RWPE2 (cell line): ENCODE measurements at regions not wholly inside any gene's neighbourhood (a gene's known extent, or its start where the extent isn't known, plus 50 kb on each side); places are given as distances from the start of the nearest gene placed in this dataset.

Experiments used
- ATAC-seq: fragments of 200-7000 bp; cut with Tn5 transposase; 3 replicates; pipeline ENCODE4 v1.9.1; 2021; ENCODE audit warnings: low read depth
- DNase-seq: peaks from one replicate; pipeline ENCODE4 v3.0.0-alpha.2; 2020; ENCODE audit warnings: low spot score
- H3K27ac ChIP-seq: fragments of 450-650 bp; 2 replicates; pipeline ENCODE4 v1.5.1; 2017; ENCODE audit warnings: mild to moderate bottlenecking; ENCODE audit not compliant: poor library complexity, severe bottlenecking
- H3K27me3 ChIP-seq: fragments of 250-450 bp; sonication (Bioruptor Pico); 2 replicates; pipeline ENCODE4 v1.5.1; 2021; ENCODE audit warnings: mild to moderate bottlenecking, moderate library complexity; ENCODE audit not compliant: insufficient read depth, poor library complexity, severe bottlenecking
- H3K36me3 ChIP-seq: fragments of 250-450 bp; sonication (Bioruptor Pico); 2 replicates; pipeline ENCODE4 v1.5.1; 2020; ENCODE audit warnings: low read depth, mild to moderate bottlenecking, moderate library complexity
- H3K4me1 ChIP-seq: fragments of 250-450 bp; sonication (Bioruptor Pico); 2 replicates; pipeline ENCODE4 v1.5.1; 2021; ENCODE audit warnings: mild to moderate bottlenecking, moderate library complexity; ENCODE audit not compliant: insufficient read depth, poor library complexity, severe bottlenecking
- H3K4me3 ChIP-seq: fragments of 250-450 bp; sonication (Bioruptor Pico); 2 replicates; pipeline ENCODE4 v1.5.1; 2021; ENCODE audit warnings: mild to moderate bottlenecking, moderate library complexity; ENCODE audit not compliant: severe bottlenecking
- H3K9me3 ChIP-seq: fragments of 250-450 bp; sonication (Bioruptor Pico); 2 replicates; pipeline ENCODE4 v1.5.1; 2021; ENCODE audit warnings: mild to moderate bottlenecking, moderate library complexity; ENCODE audit not compliant: severe bottlenecking
- CTCF ChIP-seq: fragments of 450-650 bp; IDR thresholded peaks from one replicate; pipeline ENCODE4 v1.5.1; 2017; ENCODE audit warnings: mild to moderate bottlenecking, moderate library complexity; ENCODE audit not compliant: poor library complexity, severe bottlenecking

- no peaks in the 10 kb centered on the region for H3K27me3 ChIP-seq
- H3K9me3 ChIP-seq, result no peaks in the 10 kb centered on the region
- no peak overlapping the region for H3K4me3 ChIP-seq
- H3K36me3 ChIP-seq, result no peaks in the 10 kb centered on the region
- no peak for DNase-seq
- ATAC-seq, result no peak
- TF ChIP-seq CTCF, result no peak
- H3K4me1 ChIP-seq, result no peaks in the 10 kb centered on the region
- no peak overlapping the region for H3K27ac ChIP-seq
Measured at GRCh38 chr4:189765736-189766135, 174.9 kb upstream of the FRG1 start.

GRCh38 chr4:189767941-189768340 lies 172.7 kb upstream of the FRG1 start:
- H3K4me1 ChIP-seq, result no peaks in the 10 kb centered on the region
- no peak overlapping the region for H3K4me3 ChIP-seq
- TF ChIP-seq CTCF, result no peak
- ATAC-seq (no peak), DNase-seq (no peak)
- no peaks in the 10 kb centered on the region for H3K36me3 ChIP-seq
- H3K27me3 ChIP-seq, result no peaks in the 10 kb centered on the region
- no peaks in the 10 kb centered on the region for H3K9me3 ChIP-seq
- no peak overlapping the region for H3K27ac ChIP-seq

- no peak overlapping the region for H3K4me3 ChIP-seq
- TF ChIP-seq CTCF, result no peak
- no peaks in the 10 kb centered on the region for H3K36me3 ChIP-seq
- DNase-seq (no peak), ATAC-seq (no peak)
- no peak overlapping the region for H3K27ac ChIP-seq
- H3K4me1 ChIP-seq, result no peaks in the 10 kb centered on the region
- H3K9me3 ChIP-seq, result no peaks in the 10 kb centered on the region
- no peaks in the 10 kb centered on the region for H3K27me3 ChIP-seq
Measured at GRCh38 chr4:189769131-189769530, 171.5 kb upstream of the FRG1 start.

- Histone ChIP-seq H3K4me3 (no peak overlapping the region), H3K9me3 (no peaks in the 10 kb centered on the region), H3K36me3 (no peaks in the 10 kb centered on the region), H3K27me3 (no peaks in the 10 kb centered on the region), H3K4me1 (no peaks in the 10 kb centered on the region), H3K27ac (no peak overlapping the region)
- ATAC-seq (no peak), DNase-seq (no peak)
- no peak for TF ChIP-seq CTCF
Measured at GRCh38 chr4:189771696-189772361, 168.8 kb upstream of the FRG1 start.

DNA sequence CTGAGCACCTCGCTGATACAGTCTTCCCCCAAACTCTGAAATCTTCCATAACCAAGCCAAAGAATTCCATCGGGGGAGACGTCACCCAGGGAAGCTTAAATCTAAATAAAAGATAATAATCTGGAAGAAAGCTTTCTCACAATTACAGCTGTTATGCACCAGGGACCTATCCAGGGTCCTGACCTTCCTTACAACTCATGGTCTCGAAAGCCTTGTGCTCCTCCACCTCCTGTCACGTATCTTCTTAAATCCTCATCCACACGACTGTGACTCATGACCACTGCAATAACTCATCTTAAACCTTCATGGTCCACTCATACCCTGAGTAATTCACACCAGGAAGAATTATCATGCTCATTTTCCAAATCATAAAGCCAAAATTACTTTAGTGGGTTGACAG lies 166.8 kb upstream of the FRG1 start:
- ATAC-seq, result 0 out of 3 replicates have a peak, but pooled peaks have one; percentile 29
- Histone ChIP-seq H3K9me3 (no peaks in the 10 kb centered on the region), H3K36me3 (no peaks in the 10 kb centered on the region), H3K27ac (no peak overlapping the region), H3K27me3 (no peaks in the 10 kb centered on the region), H3K4me1 (no peaks in the 10 kb centered on the region), H3K4me3 (no peak overlapping the region)
- TF ChIP-seq CTCF, result no peak
- no peak for DNase-seq
